HG03139 (cell line): ENCODE measurements at regions not wholly inside any gene's neighbourhood (a gene's known extent, or its start where the extent isn't known, plus 50 kb on each side); places are given as distances from the start of the nearest gene placed in this dataset.

Experiments
- ATAC-seq: cut with Tn5 transposase; IDR thresholded peaks from one replicate; pipeline ENCODE4 v1.9.1; 2021; ENCODE audit not compliant: unreplicated experiment

DNA sequence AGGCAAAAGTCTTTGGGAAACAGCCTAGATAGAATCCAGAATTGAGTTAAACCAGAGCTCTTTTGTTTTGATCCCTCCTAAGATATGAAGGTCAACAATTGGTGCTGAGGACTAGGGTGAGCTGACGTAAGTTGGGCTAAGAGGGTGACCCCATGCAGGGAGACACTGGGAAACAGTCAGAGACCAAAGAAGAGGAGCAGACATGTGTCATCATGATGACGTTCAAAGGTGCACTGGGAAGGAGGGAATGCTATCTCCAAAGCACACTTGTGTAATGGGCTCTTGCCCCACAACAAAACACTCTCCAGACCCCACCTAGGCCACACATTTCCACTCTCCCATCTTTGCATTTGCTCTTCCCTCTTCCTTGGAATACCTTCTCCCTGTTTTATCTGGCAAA lies 481.4 kb downstream of the COG6 start:
- no peak for ATAC-seq

DNA sequence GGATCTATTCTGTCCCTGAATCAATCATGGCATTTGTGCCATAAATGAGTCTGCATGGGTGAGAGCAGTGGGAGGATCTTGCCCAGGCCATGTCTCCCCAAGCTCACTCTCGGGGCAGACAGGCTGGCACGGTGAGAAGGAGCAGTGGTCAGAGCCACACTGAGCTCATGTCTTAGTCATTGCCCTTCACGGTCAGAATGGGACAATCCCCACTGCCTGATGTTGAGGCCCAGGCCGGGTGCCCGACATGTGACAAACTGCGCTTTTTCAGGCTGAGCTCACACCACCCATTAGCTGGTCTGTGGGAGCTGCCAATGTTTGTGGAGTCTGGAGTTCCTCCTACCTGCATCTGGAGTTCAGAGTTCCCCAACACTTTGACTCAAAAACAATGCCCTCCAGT lies 481.9 kb downstream of the COG6 start:
- no peak for ATAC-seq

DNA sequence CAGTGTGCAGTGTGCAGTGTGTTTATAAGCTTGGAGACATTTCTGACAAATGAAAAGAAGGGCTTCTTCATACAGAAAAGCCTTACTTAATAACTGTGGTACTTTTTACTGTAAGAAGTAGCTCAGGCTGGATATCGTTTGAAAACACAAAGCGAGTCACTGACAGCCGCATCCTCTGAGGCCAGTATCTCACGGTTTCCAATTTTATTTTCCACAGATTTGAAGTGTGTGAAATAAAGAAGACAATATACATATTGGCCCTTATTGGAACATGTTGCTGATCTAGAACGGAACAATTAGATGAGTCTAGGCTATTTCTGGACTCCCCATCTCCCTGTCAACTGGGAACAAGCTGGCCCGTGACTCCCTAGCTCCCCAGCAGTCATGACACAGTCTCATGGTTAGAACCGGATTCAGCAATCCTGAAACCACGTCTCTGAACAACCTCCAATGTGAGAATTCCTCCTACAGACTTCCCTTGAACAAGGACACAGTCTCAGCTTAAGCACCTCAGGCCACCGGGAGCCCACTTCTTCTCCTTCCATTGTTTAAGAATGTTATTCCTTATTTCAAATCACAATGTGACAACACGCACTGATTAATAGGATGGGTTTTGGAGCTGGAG lies 484.5 kb downstream of the COG6 start:
- no peak for ATAC-seq

DNA sequence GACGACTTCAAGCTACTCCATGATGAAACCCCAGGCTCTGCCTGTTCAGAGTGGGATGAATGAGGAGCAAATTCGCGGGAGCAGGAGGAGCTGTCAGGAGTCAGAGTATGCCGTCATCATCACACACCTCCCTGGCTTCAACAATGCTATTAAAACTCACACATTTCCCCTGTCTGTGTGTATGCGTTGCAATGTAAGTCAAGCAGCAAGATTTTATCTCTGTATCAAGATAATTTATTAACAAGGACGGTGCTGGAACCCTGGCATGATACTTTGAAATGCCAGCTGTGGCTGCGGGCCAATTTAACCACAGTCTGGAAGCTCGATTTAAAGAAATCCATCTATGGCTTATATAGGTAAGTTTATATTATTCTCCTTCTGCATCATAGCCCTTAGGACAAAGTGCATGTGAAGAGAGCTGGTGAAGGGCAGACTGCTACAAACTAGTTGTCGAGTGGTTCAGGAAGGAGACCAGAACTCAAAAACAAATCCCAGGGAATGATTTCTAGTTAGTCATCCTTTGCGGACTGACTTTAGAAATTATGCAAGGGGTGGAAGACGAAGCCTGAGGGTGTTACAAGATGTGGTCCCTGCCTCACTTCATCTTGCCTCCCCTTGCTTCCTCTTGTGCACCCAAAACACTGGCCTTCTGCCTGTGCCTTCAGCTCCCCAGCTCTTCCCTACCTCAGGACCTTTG lies 486.5 kb downstream of the COG6 start:
- ATAC-seq: no peak

DNA sequence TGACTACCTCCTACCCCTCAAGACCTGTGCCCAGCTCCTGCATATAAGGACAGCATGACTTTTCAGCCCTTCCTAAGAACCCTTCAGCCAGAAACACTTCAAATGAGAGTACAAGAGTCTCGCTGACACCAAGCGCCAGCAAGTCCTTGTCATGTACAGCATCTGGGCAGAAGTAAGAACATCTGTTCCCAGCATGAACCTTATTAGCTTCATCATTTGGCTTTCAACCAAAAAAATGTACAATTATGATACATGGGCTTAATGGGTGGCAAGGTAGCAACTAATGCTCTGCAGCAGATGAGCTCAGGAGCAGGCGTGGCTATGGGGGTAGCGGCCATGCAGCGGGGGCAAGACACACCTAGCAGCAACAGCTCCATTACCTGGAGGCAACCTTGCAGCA lies 487.6 kb downstream of the COG6 start:
- no peak for ATAC-seq

DNA sequence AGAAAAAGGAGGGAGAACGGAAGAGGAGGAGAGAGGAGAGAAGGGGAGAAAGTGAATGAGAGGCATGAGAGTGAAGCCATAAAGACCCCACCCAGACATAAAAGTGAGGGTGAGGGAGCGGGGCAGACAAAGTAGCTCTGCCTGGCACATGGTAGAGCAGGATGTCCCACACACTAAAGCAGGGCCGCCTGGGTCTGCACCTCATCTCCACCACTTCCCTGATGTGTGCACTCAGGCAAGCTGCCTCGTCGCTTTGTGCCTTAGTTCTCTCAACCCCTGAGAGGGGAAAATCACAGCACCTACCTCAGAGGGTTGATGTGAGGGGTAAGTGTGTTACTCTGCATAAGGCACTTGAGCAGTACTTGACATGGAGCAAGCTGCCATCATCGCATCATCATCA lies 488.1 kb downstream of the COG6 start:
- ATAC-seq: no peak

DNA sequence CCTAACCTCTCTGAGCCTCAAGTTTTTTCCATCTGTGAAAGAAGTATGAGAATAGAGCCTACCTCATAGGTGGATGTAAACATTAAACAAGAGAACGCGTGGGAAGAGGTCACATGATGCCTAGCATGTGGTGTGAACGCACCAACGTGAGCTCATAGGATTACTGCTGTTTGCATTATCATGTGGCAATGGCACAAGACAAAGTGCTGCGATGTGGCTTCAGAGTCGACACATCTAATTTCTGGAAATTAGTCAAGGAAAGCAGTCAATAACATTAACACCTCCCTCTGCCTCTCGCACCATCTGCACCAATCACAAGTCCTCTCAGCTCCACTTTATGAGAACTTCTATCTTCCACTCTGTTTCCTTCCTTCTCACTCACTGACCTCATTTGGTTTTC lies 489.7 kb downstream of the COG6 start:
- no peak for ATAC-seq

DNA sequence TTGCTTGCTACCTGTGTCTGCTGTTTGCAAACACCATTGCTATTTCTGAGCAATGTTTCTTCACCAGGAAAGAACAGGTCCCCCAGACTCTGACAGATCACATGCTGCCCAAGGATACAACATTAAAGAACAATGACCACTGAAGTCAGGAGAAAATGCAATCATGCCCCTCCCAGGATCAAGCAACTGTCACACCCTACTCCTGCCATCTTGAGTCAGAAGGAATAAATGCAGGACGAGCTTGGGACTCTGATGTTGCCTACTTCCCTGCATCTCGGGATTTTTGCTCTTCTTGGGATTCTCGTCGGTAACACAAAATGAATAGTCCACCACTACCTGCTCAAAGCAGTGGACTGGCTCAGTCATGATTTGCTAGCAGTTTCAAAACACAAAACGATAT lies 490.6 kb downstream of the COG6 start:
- no peak for ATAC-seq

DNA sequence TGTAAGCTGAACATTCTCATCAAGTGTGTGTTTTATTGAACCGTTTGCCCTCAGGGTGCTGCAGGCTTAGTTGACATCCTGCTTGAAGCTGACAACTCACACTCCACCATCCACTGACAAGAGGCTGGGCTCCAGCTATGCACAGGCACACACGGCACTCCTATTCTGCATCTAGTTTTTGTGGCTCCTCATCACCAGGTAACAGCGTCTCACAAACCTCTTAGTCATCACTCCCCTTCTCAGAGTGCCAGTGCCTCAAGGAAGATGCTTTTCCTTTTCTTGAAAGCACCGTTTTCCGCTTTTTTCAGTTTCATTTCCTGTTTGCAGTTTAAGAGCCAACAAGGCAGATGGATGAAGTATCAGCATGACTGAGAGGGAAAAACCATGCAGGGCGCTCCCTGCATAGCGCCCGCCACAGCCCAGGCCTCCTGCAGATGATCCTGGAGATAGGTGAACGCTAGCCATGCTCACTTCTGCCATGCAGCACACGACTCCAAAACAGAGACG lies 491.2 kb downstream of the COG6 start:
- ATAC-seq: no peak

DNA sequence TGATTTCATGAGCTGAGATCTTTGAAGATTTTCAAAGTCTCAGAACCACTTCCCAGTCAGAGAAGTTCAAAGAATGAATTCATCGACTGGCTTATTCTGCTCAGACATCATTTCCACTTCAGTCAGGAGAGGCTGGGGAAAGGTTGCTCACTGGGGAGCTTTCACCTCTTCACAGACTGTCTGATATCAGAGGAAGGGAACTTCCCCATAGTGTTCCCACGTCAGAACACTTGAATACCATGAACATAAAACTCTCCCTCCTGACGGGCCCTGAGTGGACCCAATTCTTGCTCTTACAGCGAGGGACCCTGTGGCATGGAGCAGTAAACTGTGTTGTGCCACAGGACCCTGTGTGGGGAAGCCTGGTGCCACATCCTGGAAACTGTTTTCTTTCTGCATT lies 492.6 kb downstream of the COG6 start:
- no peak for ATAC-seq

DNA sequence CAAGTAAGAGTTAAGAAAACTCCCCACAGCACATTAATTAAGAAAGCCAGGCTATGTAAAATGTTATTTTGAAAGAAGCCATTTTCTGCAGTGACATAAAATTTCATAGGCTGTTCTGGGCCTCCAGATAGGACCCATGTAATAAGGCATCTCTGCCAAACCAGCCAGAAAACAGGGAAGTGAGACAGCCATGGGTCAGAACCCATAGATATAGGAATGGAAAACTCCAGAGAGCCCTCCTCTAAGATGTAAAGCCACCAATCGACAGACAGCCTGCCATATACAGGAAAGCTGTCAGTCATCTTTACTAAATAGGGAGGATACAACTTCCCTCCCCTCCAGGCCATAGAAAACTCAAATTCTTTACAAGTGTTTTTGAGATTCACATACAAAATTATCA lies 493.3 kb downstream of the COG6 start:
- ATAC-seq: no peak

DNA sequence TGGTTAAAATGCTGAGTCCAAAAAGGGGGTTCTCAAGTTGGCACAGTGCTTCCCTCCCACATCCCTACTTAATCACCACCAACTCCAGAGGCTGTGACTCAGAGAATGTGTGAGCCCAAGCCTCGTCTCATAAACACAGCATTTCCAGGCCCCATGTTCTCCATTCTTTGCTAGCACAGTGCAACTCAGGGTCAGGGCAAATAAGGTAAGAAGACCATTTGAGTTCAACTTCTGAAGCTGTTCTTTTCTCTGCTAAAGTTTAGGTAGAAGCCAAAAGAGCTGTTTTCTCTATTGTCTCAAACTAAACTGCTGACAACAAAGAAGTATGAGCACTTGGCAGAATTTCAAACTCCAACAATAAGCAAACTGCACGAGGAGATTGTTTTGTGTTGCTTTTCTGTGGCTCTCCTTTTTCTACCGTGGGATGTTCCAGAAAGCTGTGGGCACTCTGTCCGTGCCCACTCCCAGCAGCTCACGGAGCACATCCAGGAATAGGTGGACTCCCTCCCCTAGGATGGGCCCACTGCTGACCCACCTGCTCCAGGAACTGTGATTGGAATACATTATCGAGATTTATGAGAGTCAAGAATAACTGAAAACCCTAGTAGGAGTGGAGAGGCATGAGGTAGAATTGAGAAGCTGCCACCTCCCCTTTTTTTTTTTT lies 494.3 kb downstream of the COG6 start:
- ATAC-seq: no peak

DNA sequence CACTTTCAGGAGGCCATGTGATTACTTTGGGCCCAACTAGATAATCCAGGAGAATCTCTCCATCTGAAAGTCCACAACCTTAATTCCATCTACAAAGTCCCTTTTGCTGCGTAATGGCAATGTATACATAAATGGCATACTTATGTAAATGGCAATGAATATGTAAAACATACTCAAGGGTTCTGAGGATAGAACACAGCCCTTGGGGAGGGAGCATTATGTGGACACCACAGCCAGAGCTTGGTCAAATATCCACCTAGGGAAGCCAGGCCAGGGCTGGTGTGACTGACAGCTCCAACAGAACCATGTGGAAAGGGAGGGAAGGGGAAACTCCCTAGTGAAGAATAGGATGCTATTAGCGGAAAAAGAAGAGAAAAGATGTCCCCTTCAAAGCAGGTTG lies 496.2 kb downstream of the COG6 start:
- no peak for ATAC-seq

DNA sequence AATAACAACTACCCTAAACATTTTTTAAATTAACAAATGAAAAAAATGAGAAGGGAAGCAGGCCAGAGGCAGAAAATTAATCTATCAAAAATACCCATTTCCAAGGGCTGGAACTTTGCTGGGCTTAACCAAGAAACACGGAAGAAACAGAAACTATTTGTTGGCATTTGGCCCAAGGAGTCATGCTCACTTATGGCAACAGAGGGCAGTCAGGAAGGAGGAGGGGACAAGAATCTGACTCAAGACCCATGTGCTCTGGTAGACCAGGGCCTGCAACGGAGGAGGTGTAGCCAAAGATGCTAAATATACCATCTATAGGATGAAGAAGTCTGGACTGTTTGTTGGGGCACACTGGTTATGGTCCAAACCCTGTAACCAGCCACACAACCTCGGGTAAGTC lies 496.7 kb downstream of the COG6 start:
- ATAC-seq: no peak

DNA sequence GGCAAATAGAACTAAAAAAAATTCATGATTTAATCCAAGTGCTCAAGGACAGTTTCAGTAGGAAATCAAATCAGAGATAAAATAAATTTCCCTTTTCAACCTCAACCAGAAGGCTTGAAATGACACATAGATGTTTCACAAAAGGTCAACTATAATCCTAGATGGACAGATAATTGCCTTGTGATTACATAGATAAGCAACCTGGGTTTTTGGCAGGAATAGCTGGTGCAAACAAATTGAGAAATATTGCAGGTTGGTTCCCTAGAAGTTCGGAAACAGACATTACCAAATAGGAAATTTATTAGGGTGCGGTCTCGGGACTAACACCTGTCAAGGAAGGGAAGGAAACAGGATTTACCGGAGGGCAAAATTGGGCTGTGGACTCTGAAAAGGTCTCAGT lies 497.5 kb downstream of the COG6 start:
- no peak for ATAC-seq

DNA sequence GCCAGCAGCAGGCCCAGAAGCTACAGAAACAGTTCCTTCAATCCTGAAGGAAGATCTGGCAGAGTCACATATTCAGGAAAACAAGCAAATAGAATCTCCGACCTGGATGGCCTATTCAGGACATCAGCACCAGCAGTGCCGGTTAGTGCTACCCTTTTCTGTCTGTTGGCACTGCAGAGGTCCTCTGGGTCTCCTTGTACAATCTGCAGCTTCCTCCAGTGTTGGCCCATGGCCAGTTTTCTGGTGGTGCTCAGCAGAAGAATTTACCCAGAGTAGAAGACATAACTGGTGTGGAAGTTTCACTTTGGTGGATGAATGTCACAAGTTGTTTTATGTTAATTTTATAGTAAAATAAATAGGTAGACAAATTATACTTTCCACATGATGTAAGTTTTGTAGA lies 498.1 kb downstream of the COG6 start:
- ATAC-seq: no peak

DNA sequence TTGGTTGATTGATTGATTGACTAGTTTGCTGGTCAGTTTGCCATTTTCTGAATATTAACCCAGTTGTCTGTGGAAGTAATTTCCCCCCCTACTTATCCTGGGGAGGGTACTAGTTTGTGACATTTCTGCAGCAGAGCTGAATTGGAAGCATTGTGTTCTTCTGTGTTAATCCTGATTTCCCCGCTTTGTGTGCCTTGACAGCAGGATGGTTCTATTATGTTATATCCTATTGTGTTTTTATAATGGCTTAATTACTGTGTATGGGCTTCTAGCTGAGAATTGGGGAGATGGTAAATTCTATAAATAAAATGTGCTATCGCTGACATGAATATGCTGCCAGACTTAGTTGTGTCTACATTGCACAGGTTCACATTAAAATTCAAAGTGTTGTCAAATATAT lies 499.7 kb downstream of the COG6 start:
- no peak for ATAC-seq

DNA sequence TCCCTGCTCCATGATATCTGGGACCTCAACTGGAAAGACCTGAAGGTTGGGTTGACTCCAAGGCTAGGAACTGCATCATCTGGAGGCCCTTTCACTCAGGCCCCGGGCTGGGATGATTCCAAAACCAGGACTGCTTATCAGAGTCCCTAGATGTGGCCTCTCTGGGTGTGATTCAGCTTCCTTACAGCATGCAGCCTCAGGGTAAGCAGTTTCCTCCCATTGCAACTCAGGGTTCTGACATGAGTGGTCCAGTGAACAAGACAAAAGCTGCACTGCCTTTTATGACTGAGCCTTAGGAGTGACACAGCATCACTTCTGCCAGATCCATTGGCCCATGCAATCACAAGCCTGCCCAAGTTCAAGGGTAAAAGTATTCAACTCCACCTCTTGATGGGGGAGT lies 502.8 kb downstream of the COG6 start:
- no peak for ATAC-seq

DNA sequence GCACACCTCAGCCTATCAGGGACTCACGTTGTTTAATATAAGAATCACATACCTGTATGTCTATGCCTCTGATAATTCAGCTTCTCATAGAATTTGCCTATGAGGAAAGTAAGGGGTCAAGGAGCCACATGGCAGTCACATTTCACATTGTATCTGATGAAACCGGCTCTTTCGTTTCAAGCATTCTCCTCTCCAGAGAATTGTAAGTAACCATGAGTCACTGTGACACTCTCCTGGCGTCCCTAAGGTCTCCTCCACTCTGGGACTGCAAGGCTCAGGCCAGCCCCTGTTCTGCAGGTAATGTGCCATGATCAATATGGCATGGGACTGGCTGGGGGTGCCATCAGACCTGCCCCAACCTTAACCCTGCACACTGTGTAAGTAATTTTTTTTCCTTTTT lies 503.3 kb downstream of the COG6 start:
- ATAC-seq: no peak

DNA sequence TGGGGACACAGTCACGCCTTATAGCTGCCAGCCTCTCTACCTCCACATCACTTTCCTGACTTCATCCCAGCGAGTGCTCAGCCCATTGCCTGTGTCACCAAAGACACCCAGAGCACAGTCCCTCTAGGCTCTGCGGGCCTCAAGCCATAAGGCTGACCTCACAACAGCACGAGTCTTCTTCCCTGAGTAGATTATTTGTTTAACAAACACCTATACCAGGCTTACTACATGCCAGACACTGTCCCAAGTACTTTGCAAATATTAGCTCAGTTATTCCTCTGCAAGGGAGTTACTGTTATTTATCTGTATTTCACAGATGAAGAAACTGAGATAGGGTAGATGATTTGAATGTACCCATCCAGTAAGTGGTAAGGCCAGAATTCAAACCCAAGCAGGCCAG lies 504.3 kb downstream of the COG6 start:
- ATAC-seq: no peak

DNA sequence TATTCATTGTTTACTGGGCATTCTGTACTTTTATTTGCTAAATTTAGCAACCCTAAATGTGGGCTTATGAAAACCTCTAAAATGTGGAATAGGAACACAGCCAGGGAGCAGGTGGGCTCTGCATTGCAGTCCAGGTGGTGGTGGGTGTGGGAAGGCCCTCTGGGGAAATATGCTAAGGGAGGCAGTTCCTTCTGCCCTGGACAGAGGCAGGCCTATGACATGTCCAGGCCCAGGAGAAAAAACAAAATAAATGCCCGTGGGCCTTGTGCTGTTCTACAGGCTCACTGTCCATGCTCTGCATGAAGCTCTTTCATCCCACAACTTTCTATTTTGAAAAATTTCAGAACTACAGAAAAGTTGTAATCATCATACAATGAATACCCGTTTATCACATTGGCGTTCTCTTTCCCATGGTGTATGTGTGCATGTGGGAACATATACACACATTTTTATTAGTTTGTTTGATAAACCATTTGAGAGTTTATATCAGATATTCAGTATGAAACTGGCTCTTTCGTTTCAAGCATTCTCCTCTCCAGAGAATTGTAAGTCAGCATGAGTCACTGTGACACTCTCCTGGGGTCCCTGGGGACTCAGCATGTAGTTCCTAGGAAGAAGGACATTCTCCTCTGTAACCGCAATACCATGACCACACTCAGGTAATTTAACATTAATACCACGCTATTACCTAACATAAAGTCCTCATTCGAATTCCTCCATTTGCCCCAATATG lies 505.3 kb downstream of the COG6 start:
- no peak for ATAC-seq

DNA sequence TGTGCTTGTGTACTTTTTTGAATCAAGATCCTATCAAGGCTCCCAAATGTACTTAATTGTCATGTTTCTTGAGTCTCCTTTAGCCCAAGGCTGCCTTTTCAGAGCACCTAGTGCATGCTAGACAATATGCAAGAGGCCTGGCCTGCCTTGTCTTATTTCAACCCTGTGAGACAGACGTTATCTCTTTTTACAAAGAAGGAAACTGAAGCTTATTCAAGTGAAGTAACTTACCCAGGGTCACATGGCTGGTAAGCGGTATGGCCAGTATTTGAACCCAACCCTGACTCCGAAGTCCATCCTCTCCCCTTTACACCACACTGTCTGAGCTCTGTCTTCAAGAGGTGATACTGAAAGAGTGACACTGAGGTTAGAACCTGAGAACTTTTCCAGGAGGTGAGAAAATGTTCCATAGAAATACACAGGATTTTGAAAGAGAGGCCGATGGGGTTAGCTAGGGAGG lies 505.1 kb downstream of the FOXO1 start:
- no peak for ATAC-seq
